ENCODE measurements at regions not wholly inside any gene's neighbourhood (a gene's known extent, or its start where the extent isn't known, plus 50 kb on each side); places are given as distances from the start of the nearest gene placed in this dataset.

GRCh38 chr4:115918149-115918548, 804.7 kb upstream of the NDST4 start:
- TF ChIP-seq CTCF (IDR thresholded peaks at IDR 0.05) (no peak), POLR2A (IDR thresholded peaks at IDR 0.05) (no peak)
